Loucy (cell line): ENCODE measurements at regions not wholly inside any gene's neighbourhood (a gene's known extent, or its start where the extent isn't known, plus 50 kb on each side); places are given as distances from the start of the nearest gene placed in this dataset.

Experiments
- H2AFZ ChIP-seq: fragments of 200-600 bp; sonication (generic); 2 replicates; pipeline ENCODE4 v1.6.0; 2016; ENCODE audit warnings: antibody characterized with exemption, mild to moderate bottlenecking, low read length, moderate library complexity
- H3F3A ChIP-seq: fragments of 200-600 bp; 2 replicates; pipeline ENCODE4 v1.6.0; 2016; ENCODE audit warnings: antibody characterized with exemption, low read depth, mild to moderate bottlenecking
- H3K27me3 ChIP-seq: fragments of 200-600 bp; sonication (generic); 2 replicates; pipeline ENCODE4 v1.6.1; 2014; ENCODE audit warnings: low read length, mild to moderate bottlenecking; ENCODE audit not compliant: insufficient read depth, poor library complexity, severe bottlenecking
- H3K36me3 ChIP-seq: fragments of 200-600 bp; sonication (generic); 2 replicates; pipeline ENCODE4 v1.6.1; 2016; ENCODE audit warnings: low read length; ENCODE audit not compliant: insufficient read depth
- H3K4me1 ChIP-seq: fragments of 200-600 bp; sonication (generic); 2 replicates; pipeline ENCODE4 v1.5.1; 2014; ENCODE audit warnings: low read length, mild to moderate bottlenecking; ENCODE audit not compliant: insufficient read depth, poor library complexity, severe bottlenecking
- H3K4me2 ChIP-seq: fragments of 200-600 bp; sonication (generic); 2 replicates; pipeline ENCODE4 v1.6.0; 2014; ENCODE audit warnings: antibody characterized with exemption, low read length, low read depth, mild to moderate bottlenecking; ENCODE audit not compliant: poor library complexity, severe bottlenecking
- H3K4me3 ChIP-seq: fragments of 200-600 bp; sonication (generic); 2 replicates; pipeline ENCODE4 v1.5.1; 2014; ENCODE audit warnings: low read length, mild to moderate bottlenecking, mixed read lengths; ENCODE audit not compliant: poor library complexity, severe bottlenecking
- H3K79me2 ChIP-seq: fragments of 200-600 bp; sonication (generic); 2 replicates; pipeline ENCODE4 v1.6.1; 2014; ENCODE audit warnings: low read length; ENCODE audit not compliant: insufficient read depth
- H3K9ac ChIP-seq: fragments of 200-600 bp; sonication (generic); 2 replicates; pipeline ENCODE4 v1.6.0; 2014; ENCODE audit warnings: mild to moderate bottlenecking, low read depth, low read length, moderate library complexity; ENCODE audit not compliant: poor library complexity, severe bottlenecking
- H3K9me2 ChIP-seq: fragments of 200-600 bp; sonication (generic); replicated peaks from 2 replicates; pipeline ENCODE4 v1.6.1; 2016; ENCODE audit warnings: low read depth, low read length, mixed read lengths
- H3K9me3 ChIP-seq: fragments of 200-600 bp; sonication (generic); 2 replicates; pipeline ENCODE4 v1.6.1; 2014; ENCODE audit warnings: mild to moderate bottlenecking, antibody characterized with exemption, low read length, low read depth; ENCODE audit not compliant: insufficient read depth
- H4K20me1 ChIP-seq: fragments of 200-600 bp; sonication (generic); 2 replicates; pipeline ENCODE4 v1.6.0; 2014; ENCODE audit warnings: antibody characterized with exemption, low read length, mild to moderate bottlenecking; ENCODE audit not compliant: insufficient read depth, poor library complexity, severe bottlenecking
- EZH2phosphoT487 ChIP-seq: fragments of 200-600 bp; IDR thresholded peaks from 2 replicates; pipeline ENCODE4 v1.6.1; 2018; ENCODE audit warnings: antibody characterized with exemption, mild to moderate bottlenecking, moderate library complexity, borderline replicate concordance
- TF ChIP-seq, protein P1 (sequence below): fragments of 200-600 bp; sonication (generic); conservative IDR thresholded peaks from 2 replicates; pipeline ENCODE4 v1.5.1; 2014; ENCODE audit warnings: mild to moderate bottlenecking, antibody characterized with exemption, low read length

DNA sequence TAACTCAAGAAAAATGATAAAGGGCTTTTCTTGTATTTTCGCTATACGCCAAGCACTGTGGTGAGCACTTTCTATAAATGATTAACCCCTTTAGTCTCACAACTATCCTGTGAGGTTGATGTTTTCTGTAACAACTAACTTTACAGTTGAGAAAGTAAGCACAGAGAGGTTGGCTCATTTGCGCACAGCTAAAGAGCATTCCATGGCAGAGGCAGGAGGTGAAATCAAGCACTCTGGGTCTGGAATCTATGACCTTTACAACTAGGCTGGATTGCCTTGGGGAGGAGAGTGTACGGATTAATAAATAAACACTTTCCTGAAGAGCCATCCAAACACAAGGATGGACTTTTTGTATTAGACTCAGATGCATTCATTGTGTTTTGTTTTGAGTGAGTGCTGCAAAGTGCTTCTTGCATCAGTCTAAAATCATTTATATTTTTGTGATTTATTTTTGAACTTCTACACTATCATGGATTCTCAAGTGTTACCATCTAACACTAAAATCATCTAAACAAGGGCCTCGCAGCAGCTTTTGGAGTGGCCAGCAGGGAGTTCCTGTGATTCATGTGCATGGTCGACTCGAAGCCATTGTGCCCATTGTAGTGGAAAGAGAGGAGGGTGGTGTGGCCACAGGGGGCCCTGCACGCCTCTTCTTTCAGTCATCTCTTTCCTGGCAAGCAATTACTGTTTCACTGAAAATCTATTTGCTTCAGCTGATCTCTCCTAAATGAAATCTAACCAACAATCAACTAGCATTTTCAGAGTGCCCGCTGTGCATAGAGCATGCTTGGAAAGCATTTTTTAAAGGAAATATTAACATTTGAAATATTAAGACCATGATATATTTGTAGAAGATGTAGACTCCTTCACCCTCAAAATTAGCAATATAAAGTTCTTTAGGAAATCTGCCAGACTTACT lies 633.4 kb upstream of the COBL start:
- Histone ChIP-seq H3F3A (no peaks in the 10 kb centered on the region), H4K20me1 (no peaks in the 10 kb centered on the region)

DNA sequence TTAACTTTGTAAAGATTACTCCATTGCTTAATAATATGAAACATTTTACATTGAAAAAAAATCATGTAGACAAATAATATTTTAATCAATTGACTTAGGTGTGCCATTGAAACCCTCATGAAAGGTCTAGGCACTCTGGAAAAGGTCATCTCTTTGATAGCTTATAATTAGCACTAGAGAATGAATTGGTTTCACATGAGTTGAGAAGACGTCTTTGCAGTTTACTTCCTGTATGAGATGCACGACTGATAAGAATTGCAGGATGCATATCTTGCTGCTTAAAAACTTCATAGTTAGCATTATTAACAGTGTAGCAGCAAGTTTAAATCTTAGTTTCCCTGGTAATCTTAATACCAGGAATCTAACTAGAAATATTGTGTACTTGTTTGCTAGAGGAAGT lies 614.2 kb upstream of the COBL start:
- no peaks in the 10 kb centered on the region for H4K20me1 ChIP-seq
- no peaks in the 10 kb centered on the region for H3K36me3 ChIP-seq
- H3K9ac ChIP-seq, result no peak overlapping the region
- H3K4me2 ChIP-seq, result no peak overlapping the region
- no peaks in the 10 kb centered on the region for H3K79me2 ChIP-seq
- H3K27me3 ChIP-seq, result no peaks in the 10 kb centered on the region
- TF ChIP-seq, protein P1, sequence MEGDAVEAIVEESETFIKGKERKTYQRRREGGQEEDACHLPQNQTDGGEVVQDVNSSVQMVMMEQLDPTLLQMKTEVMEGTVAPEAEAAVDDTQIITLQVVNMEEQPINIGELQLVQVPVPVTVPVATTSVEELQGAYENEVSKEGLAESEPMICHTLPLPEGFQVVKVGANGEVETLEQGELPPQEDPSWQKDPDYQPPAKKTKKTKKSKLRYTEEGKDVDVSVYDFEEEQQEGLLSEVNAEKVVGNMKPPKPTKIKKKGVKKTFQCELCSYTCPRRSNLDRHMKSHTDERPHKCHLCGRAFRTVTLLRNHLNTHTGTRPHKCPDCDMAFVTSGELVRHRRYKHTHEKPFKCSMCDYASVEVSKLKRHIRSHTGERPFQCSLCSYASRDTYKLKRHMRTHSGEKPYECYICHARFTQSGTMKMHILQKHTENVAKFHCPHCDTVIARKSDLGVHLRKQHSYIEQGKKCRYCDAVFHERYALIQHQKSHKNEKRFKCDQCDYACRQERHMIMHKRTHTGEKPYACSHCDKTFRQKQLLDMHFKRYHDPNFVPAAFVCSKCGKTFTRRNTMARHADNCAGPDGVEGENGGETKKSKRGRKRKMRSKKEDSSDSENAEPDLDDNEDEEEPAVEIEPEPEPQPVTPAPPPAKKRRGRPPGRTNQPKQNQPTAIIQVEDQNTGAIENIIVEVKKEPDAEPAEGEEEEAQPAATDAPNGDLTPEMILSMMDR, result no peak
- no peak for TF ChIP-seq EZH2phosphoT487
- no peaks in the 10 kb centered on the region for H3F3A ChIP-seq
- H3K4me3 ChIP-seq, result no peak overlapping the region
- no peak overlapping the region for H2AFZ ChIP-seq
- H3K9me3 ChIP-seq, result no peaks in the 10 kb centered on the region
- no peaks in the 10 kb centered on the region for H3K4me1 ChIP-seq
- no peaks in the 10 kb centered on the region for H3K9me2 ChIP-seq

More for the DNA sequence above, 633.4 kb upstream of the COBL start:
- Histone ChIP-seq H3K27me3 (no peaks in the 10 kb centered on the region), H3K79me2 (no peaks in the 10 kb centered on the region), H3K36me3 (no peaks in the 10 kb centered on the region), H3K4me2 (no peak overlapping the region), H3K9me2 (no peaks in the 10 kb centered on the region), H2AFZ (no peak overlapping the region), H3K9ac (no peak overlapping the region), H3K4me1 (no peaks in the 10 kb centered on the region), H3K9me3 (no peaks in the 10 kb centered on the region), H3K4me3 (no peak overlapping the region)
- TF ChIP-seq, protein P1, result no peak
- TF ChIP-seq EZH2phosphoT487, result no peak

DNA sequence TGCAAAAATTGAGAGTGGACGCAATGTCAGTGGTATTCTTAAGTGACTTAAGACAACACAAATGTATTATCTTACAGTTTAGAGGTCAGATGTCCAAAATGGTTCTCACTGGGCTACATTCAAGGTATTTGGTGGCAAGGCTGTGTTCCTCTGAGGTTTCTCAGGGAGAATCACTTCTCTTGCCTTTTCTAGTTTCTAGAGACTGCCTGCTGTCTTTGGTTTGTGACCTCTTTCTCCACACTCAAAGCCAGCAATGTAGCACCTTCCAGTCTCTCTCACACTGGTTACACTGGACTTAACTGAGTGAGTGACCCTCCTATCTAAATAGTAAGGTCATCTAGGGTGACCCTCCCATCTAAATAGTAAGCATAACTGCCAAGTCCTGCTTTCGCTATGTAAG lies 613.2 kb upstream of the COBL start:
- Histone ChIP-seq H3K27me3 (no peaks in the 10 kb centered on the region), H3K9ac (no peak overlapping the region), H3K36me3 (no peaks in the 10 kb centered on the region), H3F3A (no peaks in the 10 kb centered on the region), H3K4me3 (no peak overlapping the region), H4K20me1 (no peaks in the 10 kb centered on the region), H3K4me2 (no peak overlapping the region), H2AFZ (no peak overlapping the region), H3K79me2 (no peaks in the 10 kb centered on the region), H3K9me3 (no peaks in the 10 kb centered on the region), H3K9me2 (no peaks in the 10 kb centered on the region), H3K4me1 (no peaks in the 10 kb centered on the region)
- no peak for TF ChIP-seq EZH2phosphoT487
- TF ChIP-seq, protein P1, result no peak
